Left renal cortex interstitium (tissue), 4 donors: ENCODE measurements at regions not wholly inside any gene's neighbourhood (a gene's known extent, or its start where the extent isn't known, plus 50 kb on each side); places are given as distances from the start of the nearest gene placed in this dataset.
"Not testable (repeated sequence)": the region's sequence is repeated elsewhere in the genome, so short reads cannot be mapped to it uniquely, and the experiment has no call there.

ENCODE experiments used
- DNase-seq, 4 donors: peaks; one replicate each; pipeline ENCODE4 v3.0.0-alpha.2; 2013; ENCODE audit warnings: low read depth in 4 of 4, low spot score in 2 of 4, missing footprints in 1 of 4

- DNase-seq: no peak
Observed at GRCh38 chr4:188987011-188987410, 847.8 kb downstream of the TRIML1 start.

GRCh38 chr4:188988131-188988530 is 848.9 kb downstream of the TRIML1 start:
- no peak for DNase-seq

- no peak for DNase-seq
Observed at GRCh38 chr4:188989371-188989770, 850.1 kb downstream of the TRIML1 start.

- no peak for DNase-seq
Observed at GRCh38 chr4:188992706-188993105, 853.5 kb downstream of the TRIML1 start.

GRCh38 chr4:188993871-188994270 is 854.6 kb downstream of the TRIML1 start:
- no peak for DNase-seq

- no peak for DNase-seq
Observed at GRCh38 chr4:189001283-189001970, 862.2 kb downstream of the TRIML1 start.

- no peak for DNase-seq
Observed at GRCh38 chr4:189001971-189002450, 862.8 kb downstream of the TRIML1 start.

- no peak for DNase-seq
Observed at GRCh38 chr4:189002475-189002874, 863.2 kb downstream of the TRIML1 start.

GRCh38 chr4:189010452-189011217 is 871.4 kb downstream of the TRIML1 start:
- DNase-seq: not testable (repeated sequence)

- no peak for DNase-seq
Observed at GRCh38 chr4:189021831-189022230, 882.6 kb downstream of the TRIML1 start.

- DNase-seq: no peak
Observed at GRCh38 chr4:189022440-189023035, 883.3 kb downstream of the TRIML1 start.

GRCh38 chr4:189029976-189030504 is 890.8 kb downstream of the TRIML1 start:
- no peak for DNase-seq

GRCh38 chr4:189032606-189033338 is 893.5 kb downstream of the TRIML1 start:
- DNase-seq: no peak

- DNase-seq: no peak
Observed at GRCh38 chr4:189033801-189034347, 894.6 kb downstream of the TRIML1 start.

GRCh38 chr4:189035091-189035490 is 895.9 kb downstream of the TRIML1 start:
- DNase-seq: no peak

- DNase-seq: no peak
Observed at GRCh38 chr4:189035654-189036053, 896.4 kb downstream of the TRIML1 start.

GRCh38 chr4:189036906-189037305 is 897.7 kb downstream of the TRIML1 start:
- no peak for DNase-seq

GRCh38 chr4:189046642-189047041 is 894.0 kb upstream of the FRG1 start:
- DNase-seq: no peak

GRCh38 chr4:189048119-189048518 is 892.6 kb upstream of the FRG1 start:
- no peak for DNase-seq

- no peak for DNase-seq
Observed at GRCh38 chr4:189049682-189050081, 891.0 kb upstream of the FRG1 start.
